ENCODE measurements at regions not wholly inside any gene's neighbourhood (a gene's known extent, or its start where the extent isn't known, plus 50 kb on each side); places are given as distances from the start of the nearest gene placed in this dataset.

GRCh38 chr1:82455342-82455741, 654.6 kb downstream of the ADGRL2 start:
- no peaks in the 10 kb centered on the region; the same call in 1 of the 2 replicates for H3K27me3 ChIP-seq
- H3K36me3 ChIP-seq: no peaks in the 10 kb centered on the region
- no peak overlapping the region for H3K4me3 ChIP-seq
- peaks cover 5% of the 10 kb centered on the region for H3K9me3 ChIP-seq
- DNase-seq: no peak

GRCh38 chr1:82454431-82454830, 653.7 kb downstream of the ADGRL2 start:
- no peak for DNase-seq
- Histone ChIP-seq H3K36me3 (no peaks in the 10 kb centered on the region), H3K4me3 (no peak overlapping the region), H3K9me3 (peaks cover 5% of the 10 kb centered on the region), H3K27me3 (no peaks in the 10 kb centered on the region; the same call in 1 of the 2 replicates)

- H3K9me3 ChIP-seq: peaks cover 5% of the 10 kb centered on the region
- no peak for DNase-seq
Measured at GRCh38 chr1:82453511-82454185, 652.9 kb downstream of the ADGRL2 start.

GRCh38 chr1:82452096-82452495, 651.4 kb downstream of the ADGRL2 start:
- DNase-seq: no peak
- Histone ChIP-seq H3K4me3 (no peak overlapping the region), H3K27me3 (no peaks in the 10 kb centered on the region; the same call in 1 of the 2 replicates), H3K36me3 (no peaks in the 10 kb centered on the region), H3K9me3 (peaks cover 5% of the 10 kb centered on the region)

More at GRCh38 chr1:82453511-82454185, 652.9 kb downstream of the ADGRL2 start:
- H3K27me3 ChIP-seq: no peaks in the 10 kb centered on the region; the same call in 1 of the 2 replicates
- no peak overlapping the region for H3K4me3 ChIP-seq
- no peaks in the 10 kb centered on the region for H3K36me3 ChIP-seq

GRCh38 chr1:82451191-82451590, 650.5 kb downstream of the ADGRL2 start:
- no peak for DNase-seq
- no peaks in the 10 kb centered on the region for H3K36me3 ChIP-seq
- no peaks in the 10 kb centered on the region for H3K27me3 ChIP-seq
- H3K4me3 ChIP-seq: no peak overlapping the region
- H3K9me3 ChIP-seq: peaks cover 5% of the 10 kb centered on the region

- no peaks in the 10 kb centered on the region for H3K27me3 ChIP-seq
- H3K36me3 ChIP-seq: no peaks in the 10 kb centered on the region
- H3K9me3 ChIP-seq: peaks cover 5% of the 10 kb centered on the region
- no peak overlapping the region for H3K4me3 ChIP-seq
- DNase-seq: no peak
Measured at GRCh38 chr1:82449506-82450057, 648.8 kb downstream of the ADGRL2 start.

- H3K36me3 ChIP-seq: no peaks in the 10 kb centered on the region
- DNase-seq: no peak
Measured at GRCh38 chr1:82446955-82447354, 646.2 kb downstream of the ADGRL2 start.

GRCh38 chr1:82446236-82446635, 645.5 kb downstream of the ADGRL2 start:
- Histone ChIP-seq H3K36me3 (no peaks in the 10 kb centered on the region), H3K9me3 (no peaks in the 10 kb centered on the region; the same call in 1 of the 2 replicates), H3K27me3 (no peaks in the 10 kb centered on the region), H3K4me3 (no peak overlapping the region)
- DNase-seq: no peak

More at GRCh38 chr1:82446955-82447354, 646.2 kb downstream of the ADGRL2 start:
- H3K27me3 ChIP-seq: no peaks in the 10 kb centered on the region
- no peak overlapping the region for H3K4me3 ChIP-seq
- peaks cover 2% of the 10 kb centered on the region for H3K9me3 ChIP-seq

GRCh38 chr1:82445827-82446226, 645.1 kb downstream of the ADGRL2 start:
- Histone ChIP-seq H3K9me3 (no peaks in the 10 kb centered on the region; the same call in 1 of the 2 replicates), H3K36me3 (no peaks in the 10 kb centered on the region), H3K27me3 (no peaks in the 10 kb centered on the region), H3K4me3 (no peak overlapping the region)
- no peak for DNase-seq

- H3K27me3 ChIP-seq: no peaks in the 10 kb centered on the region
- no peak overlapping the region for H3K4me3 ChIP-seq
- DNase-seq: no peak
- no peaks in the 10 kb centered on the region for H3K36me3 ChIP-seq
- no peaks in the 10 kb centered on the region; the same call in 1 of the 2 replicates for H3K9me3 ChIP-seq
Measured at GRCh38 chr1:82445132-82445531, 644.4 kb downstream of the ADGRL2 start.

GRCh38 chr1:82441402-82441801, 640.7 kb downstream of the ADGRL2 start:
- Histone ChIP-seq H3K27me3 (no peaks in the 10 kb centered on the region), H3K4me3 (no peak overlapping the region), H3K9me3 (no peaks in the 10 kb centered on the region), H3K36me3 (no peaks in the 10 kb centered on the region)
- no peak for DNase-seq

- Histone ChIP-seq H3K27me3 (no peaks in the 10 kb centered on the region), H3K36me3 (no peaks in the 10 kb centered on the region), H3K4me3 (no peak overlapping the region), H3K9me3 (no peaks in the 10 kb centered on the region)
- no peak for DNase-seq
Measured at GRCh38 chr1:82423174-82423815, 622.6 kb downstream of the ADGRL2 start.

GRCh38 chr1:82421782-82422181, 621.0 kb downstream of the ADGRL2 start:
- Histone ChIP-seq H3K36me3 (no peaks in the 10 kb centered on the region), H3K4me3 (no peak overlapping the region), H3K27me3 (no peaks in the 10 kb centered on the region), H3K9me3 (no peaks in the 10 kb centered on the region)
- DNase-seq: no peak

- H3K36me3 ChIP-seq: no peaks in the 10 kb centered on the region
- DNase-seq: no peak
- no peaks in the 10 kb centered on the region for H3K27me3 ChIP-seq
- H3K4me3 ChIP-seq: no peak overlapping the region
- no peaks in the 10 kb centered on the region for H3K9me3 ChIP-seq
Measured at GRCh38 chr1:82420584-82420983, 619.9 kb downstream of the ADGRL2 start.

- no peak for DNase-seq
- Histone ChIP-seq H3K9me3 (no peaks in the 10 kb centered on the region), H3K27me3 (no peaks in the 10 kb centered on the region), H3K36me3 (no peaks in the 10 kb centered on the region), H3K4me3 (no peak overlapping the region)
Measured at GRCh38 chr1:82411605-82412004, 610.9 kb downstream of the ADGRL2 start.

GRCh38 chr1:82405333-82405732, 604.6 kb downstream of the ADGRL2 start:
- no peaks in the 10 kb centered on the region for H3K9me3 ChIP-seq
- H3K27me3 ChIP-seq: no peaks in the 10 kb centered on the region
- DNase-seq: no peak
- H3K36me3 ChIP-seq: no peaks in the 10 kb centered on the region
- no peak overlapping the region for H3K4me3 ChIP-seq

- Histone ChIP-seq H3K27me3 (no peaks in the 10 kb centered on the region), H3K4me3 (no peak overlapping the region), H3K36me3 (no peaks in the 10 kb centered on the region), H3K9me3 (no peaks in the 10 kb centered on the region)
- DNase-seq: no peak
Measured at GRCh38 chr1:82401116-82401515, 600.4 kb downstream of the ADGRL2 start.

GRCh38 chr1:82400521-82400920, 599.8 kb downstream of the ADGRL2 start:
- Histone ChIP-seq H3K27me3 (no peaks in the 10 kb centered on the region), H3K36me3 (no peaks in the 10 kb centered on the region), H3K4me3 (no peak overlapping the region), H3K9me3 (no peaks in the 10 kb centered on the region)
- no peak for DNase-seq

Measured in MG63 (cell line).